Neural crest cell (in vitro differentiated cells): ENCODE measurements at regions not wholly inside any gene's neighbourhood (a gene's known extent, or its start where the extent isn't known, plus 50 kb on each side); places are given as distances from the start of the nearest gene placed in this dataset.

Source experiments
- DNase-seq: peaks from one replicate; pipeline ENCODE4 v3.0.0; 2021; ENCODE audit warnings: low read depth, mixed read lengths, low spot score
- H3K27ac Mint-ChIP-seq: one replicate; pipeline ENCODE4 v1.8.0; 2021; ENCODE audit warnings: mild to moderate bottlenecking, mixed read lengths; ENCODE audit not compliant: unreplicated experiment
- H3K27me3 Mint-ChIP-seq: 2 replicates; pipeline ENCODE4 v1.8.0; 2021; ENCODE audit warnings: low read depth, mild to moderate bottlenecking, mixed read lengths
- H3K36me3 Mint-ChIP-seq: 2 replicates; pipeline ENCODE4 v1.8.0; 2021; ENCODE audit warnings: low read depth, mild to moderate bottlenecking, mixed read lengths
- H3K4me1 Mint-ChIP-seq: 2 replicates; pipeline ENCODE4 v1.8.0; 2021; ENCODE audit warnings: mixed read lengths
- H3K4me3 Mint-ChIP-seq: one replicate; pipeline ENCODE4 v1.8.0; 2021; ENCODE audit warnings: mild to moderate bottlenecking, mixed read lengths
- H3K9me3 Mint-ChIP-seq: 2 replicates; pipeline ENCODE4 v1.8.0; 2021; ENCODE audit warnings: mixed read lengths
- CTCF ChIP-seq: fragments of 200-600 bp; sonication (generic); conservative IDR thresholded peaks from 2 replicates; pipeline ENCODE4 v1.5.0; 2021; ENCODE audit warnings: antibody characterized with exemption, mild to moderate bottlenecking

- Mint-ChIP-seq H3K27ac (no peak overlapping the region), H3K4me1 (no peaks in the 10 kb centered on the region), H3K27me3 (no peaks in the 10 kb centered on the region), H3K4me3 (no peak overlapping the region), H3K9me3 (no peaks in the 10 kb centered on the region), H3K36me3 (no peaks in the 10 kb centered on the region)
- TF ChIP-seq CTCF = no peak
- DNase-seq = no peak
These were observed 101.3 kb downstream of the AKAP11 start for GRCh38 chr13:42373048-42373812.

GRCh38 chr13:42375663-42376062 is 103.7 kb downstream of the AKAP11 start:
- DNase-seq = no peak
- peaks cover 7% of the 10 kb centered on the region for H3K9me3 Mint-ChIP-seq
- no peaks in the 10 kb centered on the region for H3K36me3 Mint-ChIP-seq
- TF ChIP-seq CTCF = no peak
- H3K27ac Mint-ChIP-seq = no peak overlapping the region
- no peak overlapping the region for H3K4me3 Mint-ChIP-seq
- peaks cover 17% of the 10 kb centered on the region for H3K4me1 Mint-ChIP-seq
- H3K27me3 Mint-ChIP-seq = no peaks in the 10 kb centered on the region

GRCh38 chr13:42377640-42378382 is 105.9 kb downstream of the AKAP11 start:
- H3K27ac Mint-ChIP-seq = no peak overlapping the region
- no peak overlapping the region for H3K4me3 Mint-ChIP-seq
- H3K9me3 Mint-ChIP-seq = peaks cover 18% of the 10 kb centered on the region

GRCh38 chr13:42378383-42378780 is 106.4 kb downstream of the AKAP11 start:
- Mint-ChIP-seq H3K27me3 (no peaks in the 10 kb centered on the region), H3K4me3 (no peak overlapping the region), H3K36me3 (peaks cover 7% of the 10 kb centered on the region), H3K9me3 (peaks cover 18% of the 10 kb centered on the region), H3K4me1 (peaks cover 18% of the 10 kb centered on the region), H3K27ac (no peak overlapping the region)
- TF ChIP-seq CTCF = no peak
- DNase-seq = no peak

More at GRCh38 chr13:42377640-42378382, 105.9 kb downstream of the AKAP11 start:
- H3K4me1 Mint-ChIP-seq = peaks cover 18% of the 10 kb centered on the region
- TF ChIP-seq CTCF = no peak
- DNase-seq = no peak
- H3K36me3 Mint-ChIP-seq = peaks cover 7% of the 10 kb centered on the region
- H3K27me3 Mint-ChIP-seq = no peaks in the 10 kb centered on the region

GRCh38 chr13:42379241-42379640 is 107.3 kb downstream of the AKAP11 start:
- TF ChIP-seq CTCF = no peak
- Mint-ChIP-seq H3K4me1 (peaks cover 18% of the 10 kb centered on the region), H3K27me3 (no peaks in the 10 kb centered on the region), H3K4me3 (no peak overlapping the region), H3K27ac (no peak overlapping the region), H3K9me3 (peaks cover 18% of the 10 kb centered on the region), H3K36me3 (peaks cover 7% of the 10 kb centered on the region)
- no peak for DNase-seq
